ENCODE measurements at regions not wholly inside any gene's neighbourhood (a gene's known extent, or its start where the extent isn't known, plus 50 kb on each side); places are given as distances from the start of the nearest gene placed in this dataset.

GRCh38 chr14:75342762-75343599, 64.4 kb downstream of the FOS start:
- FAIRE-seq, result no peak
- no peak for ATAC-seq
- BruUV-seq (replicated peaks), result no TSS peak

More at GRCh38 chr14:75342762-75343599, 64.4 kb downstream of the FOS start:
- Histone ChIP-seq H3K27me3 (ENCODE audit: control insufficient read depth in 2 of 2, insufficient read depth in 2 of 2, low read length in 2 of 2) (no peaks in the 10 kb centered on the region; a peak in 1 of 5 replicates), H3K36me3 (ENCODE audit: control insufficient read depth, insufficient read depth, low read length) (no peaks in the 10 kb centered on the region), H3K79me2 (ENCODE audit: control insufficient read depth, insufficient read depth, low read length) (no peaks in the 10 kb centered on the region), H3K9me1 (ENCODE audit: control insufficient read depth, insufficient read depth, low read length) (no peaks in the 10 kb centered on the region), H4K20me1 (replicated peaks; ENCODE audit: control insufficient read depth, insufficient read depth, low read length) (no peaks in the 10 kb centered on the region), H3K4me2 (ENCODE audit: insufficient read depth, low read length) (no peak overlapping the region), H3K4me3 (no peak overlapping the region), H3K4me1 (replicated peaks in 1 of 2; ENCODE audit: control insufficient read depth in 2 of 2, insufficient read depth in 2 of 2, low read length in 2 of 2) (peaks cover 0 to 3% of the 10 kb centered on the region in 2 experiments; a peak in 3 of 5 replicates), H3K9ac (ENCODE audit: insufficient read depth in 1 of 2, low read depth in 2 of 2, low read length in 2 of 2) (no peak overlapping the region), H3K9me3 (replicated peaks; ENCODE audit: control insufficient read depth, insufficient read depth, low read depth, low read length) (no peaks in the 10 kb centered on the region), H3K27ac (ENCODE audit: extremely low read depth, low read depth, low read length) (no peak overlapping the region), H2AFZ (ENCODE audit: low read depth, low read length) (no peak overlapping the region)
- CTCF ChIA-PET (ENCODE audit: low intra/inter-chr PET ratio), result no interaction called here
- in situ Hi-C loops (cut with MboI) (no loop called here), intact Hi-C loops (cut with micrococcal nuclease) (no loop called here)
- TF ChIP-seq HOMEZ (CRISPR knock-in tag; IDR thresholded peaks at IDR 0.05) (no peak), E2F1 (CRISPR knock-in tag; IDR thresholded peaks at IDR 0.05) (no peak), CC2D1A (IDR thresholded peaks at IDR 0.05) (no peak)
- no peak for DNase-seq (ENCODE audit: extremely low read depth in 1 of 4, low spot score in 3 of 4)
- 2% methylated on average over 4 of the region's 4 CpGs for WGBS (ENCODE audit: insufficient coverage, low coverage, missing lambda C conversion rate)
- POLR2A ChIA-PET, result interaction anchor here (0.6 to 0.9 kb wide), 3 partner anchors 8 to 149 kb away, joined by 3 read pairs; no protein-coding TSS in a partner anchor
